Fibroblast of skin of back (primary cell): ENCODE measurements at regions not wholly inside any gene's neighbourhood (a gene's known extent, or its start where the extent isn't known, plus 50 kb on each side); places are given as distances from the start of the nearest gene placed in this dataset.

Source experiments
- DNase-seq: peaks from one replicate; pipeline ENCODE4 v3.0.0-alpha.2; 2013

GRCh38 chr15:58329781-58330671 is 101.8 kb upstream of the LIPC start:
- no peak for DNase-seq

GRCh38 chr15:58330741-58331559 is 100.8 kb upstream of the LIPC start:
- no peak for DNase-seq

- DNase-seq = no peak
Observed at GRCh38 chr15:58331560-58331912, 100.3 kb upstream of the LIPC start.

GRCh38 chr15:58331913-58332675 is 99.7 kb upstream of the LIPC start:
- peak; percentile 99 for DNase-seq

- peak; percentile 72 for DNase-seq
Observed at GRCh38 chr15:58332676-58333400, 99.0 kb upstream of the LIPC start.

GRCh38 chr15:58334803-58335202 is 97.0 kb upstream of the LIPC start:
- no peak for DNase-seq

- DNase-seq = no peak
Observed at GRCh38 chr15:58336161-58336560, 95.6 kb upstream of the LIPC start.

GRCh38 chr15:58340176-58340575 is 91.6 kb upstream of the LIPC start:
- peak; percentile 10 for DNase-seq

- no peak for DNase-seq
Observed at GRCh38 chr15:58342508-58342907, 89.3 kb upstream of the LIPC start.

- no peak for DNase-seq
Observed at GRCh38 chr15:58344213-58345070, 87.3 kb upstream of the LIPC start.

GRCh38 chr15:58346361-58346760 is 85.4 kb upstream of the LIPC start:
- peak; percentile 29 for DNase-seq

- no peak for DNase-seq
Observed at GRCh38 chr15:58348095-58348812, 83.5 kb upstream of the LIPC start.

GRCh38 chr15:58352026-58352929 is 79.5 kb upstream of the LIPC start:
- DNase-seq = no peak

GRCh38 chr15:58355382-58355971 is 76.3 kb upstream of the LIPC start:
- no peak for DNase-seq

GRCh38 chr15:58355973-58356372 is 75.8 kb upstream of the LIPC start:
- no peak for DNase-seq

- peak; percentile 26 for DNase-seq
Observed at GRCh38 chr15:58357529-58358476, 74.0 kb upstream of the LIPC start.

GRCh38 chr15:58360421-58361090 is 71.2 kb upstream of the LIPC start:
- DNase-seq = no peak
